HEK293 (cell line): ENCODE measurements at regions not wholly inside any gene's neighbourhood (a gene's known extent, or its start where the extent isn't known, plus 50 kb on each side); places are given as distances from the start of the nearest gene placed in this dataset.

Experiments used
- MZF1 ChIP-seq: fragments of 450-650 bp; formaldehyde crosslinking; IDR thresholded peaks from 2 replicates; pipeline ENCODE4 v1.5.1; 2017; ENCODE audit warnings: missing biosample characterization, missing genetic modification characterization, borderline replicate concordance
- ZFP3 ChIP-seq: fragments of 450-650 bp; formaldehyde crosslinking; IDR thresholded peaks from 2 replicates; pipeline ENCODE4 v1.5.1; 2016; ENCODE audit warnings: low read depth, missing biosample characterization, missing genetic modification characterization
- ZFP37 ChIP-seq: fragments of 450-650 bp; formaldehyde crosslinking; IDR thresholded peaks from 2 replicates; pipeline ENCODE4 v1.5.1; 2016; ENCODE audit warnings: missing biosample characterization, missing genetic modification characterization
- ZNF121 ChIP-seq: fragments of 450-650 bp; formaldehyde crosslinking; IDR thresholded peaks from 2 replicates; pipeline ENCODE4 v1.5.1; 2016; ENCODE audit warnings: missing biosample characterization, missing genetic modification characterization
- ZNF274 ChIP-seq, 2 experiments: fragments of 200-500 bp in 1 of 2; fragments of 450-650 bp in 1 of 2; sonication (Bioruptor generic) in 1 of 2; formaldehyde crosslinking in 1 of 2; IDR thresholded peaks; 2 replicates each; pipeline versions ENCODE4 v1.5.1 to v1.6.1; 2014 to 2016; ENCODE audit warnings: borderline replicate concordance in 1 of 2, inconsistent platforms in 1 of 2, low read length in 1 of 2, missing biosample characterization in 1 of 2, missing genetic modification characterization in 1 of 2
- TF ChIP-seq, protein P1 (sequence below): fragments of 450-650 bp; formaldehyde crosslinking; IDR thresholded peaks from 2 replicates; pipeline ENCODE4 v1.5.1; 2016; ENCODE audit warnings: missing biosample characterization, missing genetic modification characterization

DNA sequence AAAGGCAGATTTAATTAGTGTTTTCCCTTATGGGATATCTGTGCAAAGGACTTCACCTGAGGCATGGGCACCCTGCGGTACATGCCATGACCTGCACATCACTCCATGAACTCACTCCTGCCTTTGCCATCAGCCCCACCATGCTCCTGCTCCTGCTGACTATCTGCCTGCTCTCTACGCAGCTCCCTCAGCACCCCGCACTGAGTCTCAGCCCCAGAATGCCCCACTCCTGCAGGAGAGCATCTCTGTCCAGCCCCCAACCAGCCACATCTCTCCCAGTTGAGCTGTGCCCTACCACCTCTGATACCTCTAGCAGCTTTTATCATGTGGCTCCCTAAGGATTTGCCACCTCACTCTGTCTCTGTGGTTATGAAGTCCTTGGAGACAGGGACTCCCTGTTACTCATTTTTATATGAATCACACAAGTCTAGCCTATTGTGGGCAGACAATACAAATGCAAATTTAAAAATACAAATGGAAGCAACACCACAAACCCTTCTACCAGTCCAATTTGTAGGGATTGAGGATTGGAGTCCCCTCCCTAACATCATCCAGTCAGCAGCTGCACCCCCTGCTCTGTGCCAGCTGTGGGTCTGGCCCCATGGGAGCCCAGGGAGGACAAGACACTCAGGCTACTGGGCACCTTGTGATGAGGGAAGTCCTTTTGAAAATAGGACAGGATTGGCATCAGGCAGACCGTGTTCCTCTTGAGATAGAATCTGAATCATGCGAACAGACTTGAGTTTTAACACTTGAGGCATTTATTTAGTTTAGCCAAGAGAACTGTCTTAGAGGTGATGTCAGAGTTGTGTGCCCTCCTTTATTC lies 689.6 kb upstream of the HS6ST1 start:
- TF ChIP-seq, protein P1, sequence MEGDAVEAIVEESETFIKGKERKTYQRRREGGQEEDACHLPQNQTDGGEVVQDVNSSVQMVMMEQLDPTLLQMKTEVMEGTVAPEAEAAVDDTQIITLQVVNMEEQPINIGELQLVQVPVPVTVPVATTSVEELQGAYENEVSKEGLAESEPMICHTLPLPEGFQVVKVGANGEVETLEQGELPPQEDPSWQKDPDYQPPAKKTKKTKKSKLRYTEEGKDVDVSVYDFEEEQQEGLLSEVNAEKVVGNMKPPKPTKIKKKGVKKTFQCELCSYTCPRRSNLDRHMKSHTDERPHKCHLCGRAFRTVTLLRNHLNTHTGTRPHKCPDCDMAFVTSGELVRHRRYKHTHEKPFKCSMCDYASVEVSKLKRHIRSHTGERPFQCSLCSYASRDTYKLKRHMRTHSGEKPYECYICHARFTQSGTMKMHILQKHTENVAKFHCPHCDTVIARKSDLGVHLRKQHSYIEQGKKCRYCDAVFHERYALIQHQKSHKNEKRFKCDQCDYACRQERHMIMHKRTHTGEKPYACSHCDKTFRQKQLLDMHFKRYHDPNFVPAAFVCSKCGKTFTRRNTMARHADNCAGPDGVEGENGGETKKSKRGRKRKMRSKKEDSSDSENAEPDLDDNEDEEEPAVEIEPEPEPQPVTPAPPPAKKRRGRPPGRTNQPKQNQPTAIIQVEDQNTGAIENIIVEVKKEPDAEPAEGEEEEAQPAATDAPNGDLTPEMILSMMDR: no peak
- TF ChIP-seq ZFP3 (tag by site-specific recombination) (no peak), ZNF274 (IDR thresholded peaks at IDR 0.05; ENCODE audit: low read length) (no peak), ZNF274 (tag by site-specific recombination; IDR thresholded peaks at IDR 0.05; ENCODE audit: borderline replicate concordance) (no peak), ZNF121 (tag by site-specific recombination) (no peak), ZFP37 (tag by site-specific recombination) (no peak), MZF1 (tag by site-specific recombination) (no peak)
